HEK293T (cell line): ENCODE measurements at regions not wholly inside any gene's neighbourhood (a gene's known extent, or its start where the extent isn't known, plus 50 kb on each side); places are given as distances from the start of the nearest gene placed in this dataset.

ENCODE experiments used
- CTBP1 ChIP-seq: fragments of 450-650 bp; IDR thresholded peaks from 2 replicates; pipeline ENCODE4 v1.6.1; 2016; ENCODE audit warnings: borderline replicate concordance
- FOXM1 ChIP-seq: fragments of 450-650 bp; IDR thresholded peaks from 2 replicates; pipeline ENCODE4 v1.6.1; 2017; ENCODE audit warnings: mild to moderate bottlenecking, borderline replicate concordance
- PKNOX1 ChIP-seq: fragments of 450-650 bp; IDR thresholded peaks from 2 replicates; pipeline ENCODE4 v1.6.1; 2016
- SP1 ChIP-seq: fragments of 450-650 bp; IDR thresholded peaks from 2 replicates; pipeline ENCODE4 v1.6.1; 2017
- SUZ12 ChIP-seq: fragments of 450-650 bp; IDR thresholded peaks from 2 replicates; pipeline ENCODE4 v1.6.1; 2016; ENCODE audit warnings: mild to moderate bottlenecking
- TARDBP ChIP-seq: fragments of 450-650 bp; IDR thresholded peaks from 2 replicates; pipeline ENCODE4 v1.6.1; 2016

DNA sequence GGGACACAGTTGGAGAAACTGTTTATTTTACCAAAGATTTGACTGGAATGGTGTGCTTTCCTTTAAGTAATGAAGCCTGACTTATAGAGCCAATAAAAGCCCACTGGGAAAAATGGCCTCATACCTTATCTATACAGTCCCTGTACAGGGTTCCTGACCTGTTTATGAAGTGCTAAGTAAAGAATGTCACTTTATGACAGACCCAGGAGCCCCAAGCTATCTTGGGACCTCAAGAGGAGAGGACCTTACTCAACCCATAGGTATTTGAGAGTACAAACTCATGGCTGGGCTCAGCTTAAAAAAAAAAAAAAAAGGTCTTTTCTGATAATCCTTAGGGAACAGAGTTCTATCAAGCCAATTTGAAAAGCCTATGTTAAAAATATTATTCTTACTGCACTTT, 1389.3 kb downstream of the RAPGEF2 start:
- TF ChIP-seq PKNOX1: peak; percentile 8; the same call in 1 of the 2 replicates
- no peak for TF ChIP-seq SP1
- no peak for TF ChIP-seq TARDBP
- peak; percentile 61; the same call in 1 of the 2 replicates for TF ChIP-seq CTBP1
- no peak for TF ChIP-seq FOXM1
- no peak for TF ChIP-seq SUZ12
